HL-60 (cell line): ENCODE measurements at regions not wholly inside any gene's neighbourhood (a gene's known extent, or its start where the extent isn't known, plus 50 kb on each side); places are given as distances from the start of the nearest gene placed in this dataset.

Source experiments
- DNase-seq, 2 experiments: peaks; one replicate each; pipeline ENCODE4 v3.0.0-alpha.2; 2010 to 2020; ENCODE audit warnings: low read depth in 1 of 2, low spot score in 1 of 2
- H3K27ac ChIP-seq: fragments of 250-450 bp; sonication (Bioruptor Pico); replicated peaks from 2 replicates; pipeline ENCODE4 v1.5.1; 2020; ENCODE audit warnings: mild to moderate bottlenecking, moderate library complexity
- H3K27me3 ChIP-seq: fragments of 250-450 bp; sonication (Bioruptor Pico); 2 replicates; pipeline ENCODE4 v1.5.1; 2021; ENCODE audit warnings: mild to moderate bottlenecking, moderate library complexity; ENCODE audit not compliant: insufficient read depth, poor library complexity, severe bottlenecking
- H3K4me3 ChIP-seq: replicated peaks from 2 replicates; pipeline ENCODE4 v1.5.1; 2011; ENCODE audit warnings: mild to moderate bottlenecking, control low read depth, low read length; ENCODE audit not compliant: insufficient read depth
- GABPA ChIP-seq: IDR thresholded peaks from 2 replicates; pipeline ENCODE4 v1.6.1; 2012; ENCODE audit warnings: low read depth
- POLR2AphosphoS5 ChIP-seq: IDR thresholded peaks from 2 replicates; pipeline ENCODE4 v1.6.1; 2012; ENCODE audit warnings: low read depth
- REST ChIP-seq: IDR thresholded peaks from 2 replicates; pipeline ENCODE4 v1.6.1; 2012; ENCODE audit warnings: low read depth; ENCODE audit not compliant: insufficient replicate concordance
- SPI1 ChIP-seq: IDR thresholded peaks from 2 replicates; pipeline ENCODE4 v1.6.1; 2012; ENCODE audit warnings: low read depth, mild to moderate bottlenecking, borderline replicate concordance
- TF ChIP-seq, protein P1 (sequence below): IDR thresholded peaks from one replicate; pipeline ENCODE4 v1.5.1; 2011; ENCODE audit warnings: low read length, control low read depth, inconsistent platforms; ENCODE audit not compliant: insufficient read depth

DNA sequence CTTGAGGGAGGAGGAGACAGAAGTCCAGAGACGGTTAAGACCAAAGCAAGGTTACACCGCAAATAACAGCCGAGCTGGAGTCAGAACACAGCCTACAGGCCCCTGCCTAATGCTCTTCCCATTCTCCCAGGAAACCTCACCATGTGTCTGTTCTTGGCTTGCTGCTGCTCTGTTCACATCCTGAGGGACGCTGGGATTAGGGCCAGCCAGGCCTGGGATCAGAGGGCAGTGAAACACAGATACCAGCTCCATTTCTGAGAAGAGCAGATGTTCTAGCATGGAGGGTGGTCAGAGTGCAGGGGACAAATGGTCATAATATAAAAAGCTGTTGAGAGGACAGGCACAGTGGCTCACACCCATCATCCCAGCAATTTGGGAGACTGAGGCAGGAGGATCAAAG, 124.8 kb upstream of the LARP1 start:
- no peak overlapping the region for H3K27ac ChIP-seq
- DNase-seq, result no peak
- no peak overlapping the region for H3K4me3 ChIP-seq
- TF ChIP-seq, protein P1, sequence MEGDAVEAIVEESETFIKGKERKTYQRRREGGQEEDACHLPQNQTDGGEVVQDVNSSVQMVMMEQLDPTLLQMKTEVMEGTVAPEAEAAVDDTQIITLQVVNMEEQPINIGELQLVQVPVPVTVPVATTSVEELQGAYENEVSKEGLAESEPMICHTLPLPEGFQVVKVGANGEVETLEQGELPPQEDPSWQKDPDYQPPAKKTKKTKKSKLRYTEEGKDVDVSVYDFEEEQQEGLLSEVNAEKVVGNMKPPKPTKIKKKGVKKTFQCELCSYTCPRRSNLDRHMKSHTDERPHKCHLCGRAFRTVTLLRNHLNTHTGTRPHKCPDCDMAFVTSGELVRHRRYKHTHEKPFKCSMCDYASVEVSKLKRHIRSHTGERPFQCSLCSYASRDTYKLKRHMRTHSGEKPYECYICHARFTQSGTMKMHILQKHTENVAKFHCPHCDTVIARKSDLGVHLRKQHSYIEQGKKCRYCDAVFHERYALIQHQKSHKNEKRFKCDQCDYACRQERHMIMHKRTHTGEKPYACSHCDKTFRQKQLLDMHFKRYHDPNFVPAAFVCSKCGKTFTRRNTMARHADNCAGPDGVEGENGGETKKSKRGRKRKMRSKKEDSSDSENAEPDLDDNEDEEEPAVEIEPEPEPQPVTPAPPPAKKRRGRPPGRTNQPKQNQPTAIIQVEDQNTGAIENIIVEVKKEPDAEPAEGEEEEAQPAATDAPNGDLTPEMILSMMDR, result no peak
- no peak for TF ChIP-seq SPI1
- TF ChIP-seq GABPA, result no peak
- no peaks in the 10 kb centered on the region for H3K27me3 ChIP-seq

DNA sequence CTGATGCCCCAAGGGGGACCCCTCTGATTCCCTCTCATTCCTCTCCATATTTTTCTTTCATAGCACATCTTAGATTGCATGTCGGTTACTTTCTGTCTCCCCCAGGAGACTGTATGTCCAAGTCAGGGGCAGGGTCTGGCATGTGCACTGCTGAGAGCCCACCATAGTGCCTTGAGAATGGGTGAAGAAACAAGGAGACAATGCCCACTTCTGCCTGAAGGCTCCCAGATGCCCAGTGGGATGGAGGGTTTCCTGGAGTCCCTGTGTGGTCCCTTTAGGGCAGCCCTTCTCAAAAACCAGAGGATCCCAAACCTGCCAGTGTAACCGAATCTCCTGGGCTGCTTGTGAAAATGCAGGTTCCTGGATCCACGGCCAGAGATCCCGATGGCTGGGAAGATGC, 126.5 kb upstream of the LARP1 start:
- Histone ChIP-seq H3K4me3 (no peak overlapping the region), H3K27me3 (no peaks in the 10 kb centered on the region), H3K27ac (no peak overlapping the region)
- DNase-seq, result no peak
- no peak for TF ChIP-seq SPI1
- no peak for TF ChIP-seq GABPA
- TF ChIP-seq REST, result no peak
- no peak for TF ChIP-seq POLR2AphosphoS5
- TF ChIP-seq, protein P1, result no peak

- H3K27ac ChIP-seq, result no peak overlapping the region
- no peaks in the 10 kb centered on the region for H3K27me3 ChIP-seq
- TF ChIP-seq REST (no peak), GABPA (no peak), POLR2AphosphoS5 (no peak), SPI1 (no peak)
- TF ChIP-seq, protein P1, result no peak
- DNase-seq, result no peak
- H3K4me3 ChIP-seq, result no peak overlapping the region
Measured at GRCh38 chr5:154627698-154628678, 127.2 kb upstream of the LARP1 start.
